ENCODE measurements at regions not wholly inside any gene's neighbourhood (a gene's known extent, or its start where the extent isn't known, plus 50 kb on each side); places are given as distances from the start of the nearest gene placed in this dataset.
A peak's percentile ranks its signal among the peaks of the same experiment; 100 is the strongest.
"Not testable (repeated sequence)": the region's sequence is repeated elsewhere in the genome, so short reads cannot be mapped to it uniquely, and the experiment has no call there.

DNA sequence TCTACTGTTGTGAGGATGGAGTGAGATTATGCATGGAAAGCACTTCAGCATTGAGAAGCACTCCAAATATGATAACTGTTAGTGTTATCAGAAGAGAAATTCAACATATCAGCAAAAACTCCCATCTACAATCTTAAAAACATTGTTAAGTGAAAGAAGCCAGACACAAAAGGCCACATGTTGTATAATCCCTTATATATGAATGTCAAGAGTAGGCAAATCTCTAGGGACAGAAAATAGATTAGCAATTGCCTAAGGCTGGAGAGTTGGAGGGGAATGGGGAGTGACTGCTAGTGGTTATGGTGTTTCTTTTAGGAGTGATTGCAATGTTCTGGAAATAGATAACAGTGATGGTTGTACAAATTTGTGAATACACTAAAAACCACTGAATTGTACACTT, 122.5 kb upstream of the LNX1 start:
- no peak for DNase-seq

DNA sequence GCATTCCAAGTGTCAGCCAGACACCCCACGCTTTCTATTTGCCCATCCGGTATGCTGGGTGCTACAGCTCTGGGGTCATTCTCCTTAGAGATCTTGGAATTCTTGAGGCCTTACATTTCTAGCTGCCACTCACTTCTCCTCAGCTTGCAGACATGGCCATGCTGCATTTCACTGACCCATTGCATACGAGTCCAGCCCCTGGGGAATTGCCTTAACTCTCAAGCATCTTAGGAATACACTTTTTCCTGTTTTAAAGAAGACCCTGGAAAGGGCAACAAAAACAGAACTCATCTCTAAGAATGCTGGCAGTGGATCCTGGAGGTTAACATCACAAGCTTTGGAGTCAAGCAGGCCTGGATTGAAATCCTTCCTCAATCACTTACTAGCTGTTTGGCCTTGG, 122.0 kb upstream of the LNX1 start:
- no peak for DNase-seq

DNA sequence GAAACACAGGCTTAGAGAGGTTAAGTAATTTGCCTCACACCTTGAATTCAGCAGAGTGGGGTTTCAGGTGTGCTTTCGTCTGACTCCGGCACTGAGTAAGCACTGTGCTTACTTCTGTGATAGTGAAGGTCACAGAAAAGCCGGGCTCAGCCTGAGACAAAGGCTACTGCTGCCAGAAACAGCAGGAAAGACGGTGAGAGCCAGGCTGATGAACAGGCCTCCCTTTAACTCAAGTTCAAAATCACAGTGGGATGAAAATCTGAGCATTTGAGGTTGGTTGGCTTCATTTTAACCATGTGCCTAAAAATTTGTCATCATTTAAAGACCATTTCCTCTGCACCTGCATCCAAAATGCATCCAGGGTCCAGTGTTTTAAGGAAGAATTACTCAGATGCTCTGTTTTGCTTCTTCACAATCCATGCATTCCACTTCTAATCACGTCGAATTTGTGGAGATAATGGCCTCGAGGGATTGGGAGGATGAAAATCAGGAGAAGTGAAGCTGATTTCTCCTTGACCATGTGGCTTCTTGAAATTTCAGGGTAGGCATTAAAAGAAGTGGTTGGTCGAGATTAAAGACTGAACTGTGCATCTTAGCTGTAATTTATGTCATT, 121.2 kb upstream of the LNX1 start:
- no peak for DNase-seq

DNA sequence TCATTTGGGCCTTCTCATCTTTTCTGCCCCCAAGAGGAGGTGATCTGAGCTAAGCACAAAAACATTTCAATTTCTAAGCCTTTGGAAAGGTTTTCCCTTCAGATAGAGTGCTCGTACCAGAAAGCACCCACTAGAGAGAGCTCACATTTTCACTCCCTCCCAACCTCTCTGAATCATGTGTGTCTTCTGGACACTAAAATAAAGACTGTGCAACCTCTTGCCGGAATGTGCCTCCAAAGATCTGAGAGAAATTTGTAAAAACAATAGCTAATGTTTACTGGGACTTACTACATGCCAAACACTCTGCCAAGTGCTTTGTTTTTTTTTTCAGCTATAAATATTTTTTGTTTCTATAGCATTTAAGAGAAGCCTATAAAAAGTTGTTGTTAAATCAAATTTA, 120.6 kb upstream of the LNX1 start:
- DNase-seq, result no peak

DNA sequence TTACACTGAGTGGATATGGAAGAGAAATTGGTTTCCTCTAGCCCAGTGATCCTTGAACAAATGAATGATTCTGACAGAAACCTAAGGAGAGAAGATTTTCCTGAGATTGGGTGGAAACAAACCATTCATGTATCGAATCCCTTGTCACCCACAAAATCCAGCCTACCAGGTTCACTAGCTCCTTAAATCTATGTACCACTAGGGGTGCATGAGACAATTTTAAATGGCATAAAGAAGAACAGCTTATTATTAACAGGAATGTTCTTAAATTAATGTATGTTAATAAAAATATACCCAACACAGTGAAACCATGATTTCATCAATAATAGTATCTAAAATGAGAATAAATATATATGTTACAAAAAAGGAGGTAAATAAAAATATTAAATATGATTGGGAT, 118.4 kb upstream of the LNX1 start:
- no peak for DNase-seq

DNA sequence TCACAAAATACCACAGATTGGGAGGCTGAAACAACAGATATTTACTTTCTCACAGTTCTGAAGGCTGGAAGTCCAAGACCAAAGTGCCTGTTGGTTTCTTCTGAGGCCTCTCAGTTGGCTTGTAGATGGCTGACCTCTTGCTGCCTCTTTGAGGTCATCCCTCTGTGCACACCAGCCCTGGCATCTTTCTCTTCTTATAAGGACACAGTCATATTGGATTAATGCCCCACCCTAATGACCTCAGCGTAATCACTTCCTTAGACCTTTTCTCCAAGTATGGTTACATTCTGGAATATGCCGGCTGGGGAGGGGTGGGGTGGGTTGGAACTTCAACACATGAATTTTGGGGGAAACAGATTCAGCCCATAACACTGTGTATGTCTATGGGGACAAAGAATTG, 116.2 kb upstream of the LNX1 start:
- DNase-seq, result no peak

DNA sequence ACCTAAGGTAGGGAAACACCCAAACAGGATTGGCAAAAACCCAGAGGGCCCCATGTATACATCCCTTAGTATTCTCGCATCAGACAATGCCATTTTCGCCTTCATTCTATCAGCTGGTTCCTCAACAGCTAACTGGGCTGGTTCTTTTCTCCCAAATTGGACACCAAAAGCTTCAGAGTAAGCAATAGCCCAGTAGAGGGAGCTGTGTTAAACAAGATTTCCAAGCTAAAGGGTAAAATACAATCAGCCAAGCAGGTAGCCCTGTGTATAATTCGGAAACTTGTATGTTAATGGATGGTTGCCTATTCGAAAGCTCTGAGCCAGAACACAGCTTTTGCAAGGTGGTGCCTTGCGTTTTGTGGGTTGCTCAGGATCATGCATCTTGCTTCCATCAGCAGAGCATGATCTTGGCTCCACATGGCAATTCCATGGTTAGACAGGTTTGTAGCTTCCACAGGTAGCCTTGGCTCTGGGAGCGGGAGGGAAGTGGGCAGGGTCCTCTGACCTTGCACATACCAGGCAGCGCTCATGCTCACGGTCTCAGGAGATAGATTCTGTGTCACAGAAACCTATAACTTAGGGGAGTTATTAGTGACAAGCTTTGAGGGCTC, 115.2 kb upstream of the LNX1 start:
- DNase-seq, result peak; percentile 31 to 48

DNA sequence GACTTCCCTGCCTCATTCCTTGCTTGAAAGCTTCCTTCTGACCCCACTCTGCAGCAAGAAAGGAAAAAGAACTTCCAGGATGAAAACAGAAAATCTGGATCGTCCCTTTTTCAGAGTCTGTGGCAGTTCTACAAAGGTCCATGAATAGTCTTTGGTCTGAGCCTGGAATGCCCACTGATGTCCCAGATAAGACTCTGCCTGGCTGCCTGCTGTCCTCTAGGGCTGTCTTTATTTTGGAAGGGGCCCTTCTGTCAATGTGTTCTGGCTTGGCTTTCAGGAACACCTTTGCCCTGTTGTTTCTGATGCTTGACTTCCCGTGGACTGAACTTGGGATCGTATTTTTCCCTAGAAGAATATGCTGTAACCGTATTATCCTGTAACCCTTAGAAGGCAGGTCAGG, 114.7 kb upstream of the LNX1 start:
- no peak for DNase-seq

DNA sequence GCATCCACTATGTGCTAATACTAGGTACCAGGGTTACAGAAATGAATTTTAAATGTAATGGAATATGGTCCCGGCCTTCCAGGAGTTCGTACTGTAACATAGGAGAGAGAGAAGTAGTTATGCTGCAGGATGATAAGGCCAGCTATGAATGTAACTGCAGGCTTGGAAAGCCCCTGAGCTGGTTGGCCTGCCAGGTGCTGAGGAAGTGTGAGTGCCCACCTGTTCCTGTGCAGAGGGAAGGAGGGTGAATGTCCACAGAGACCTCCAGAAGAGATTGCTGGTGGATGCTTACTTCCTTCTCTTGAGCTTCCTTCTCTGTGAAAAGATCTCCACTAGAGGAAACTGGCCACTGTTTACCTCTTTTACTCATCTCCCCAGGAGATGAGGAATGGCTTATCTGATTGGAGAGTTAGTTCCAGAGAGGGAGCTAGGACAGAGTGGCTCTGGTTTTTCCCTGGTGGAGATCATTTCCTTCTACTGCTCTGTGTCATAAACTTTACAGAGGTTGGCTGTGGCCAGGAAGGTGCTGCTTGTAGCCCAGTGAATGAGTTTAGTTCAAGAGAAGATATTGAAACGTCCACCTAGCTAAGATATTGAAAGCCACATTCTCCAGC, 114.0 kb upstream of the LNX1 start:
- DNase-seq, result no peak

DNA sequence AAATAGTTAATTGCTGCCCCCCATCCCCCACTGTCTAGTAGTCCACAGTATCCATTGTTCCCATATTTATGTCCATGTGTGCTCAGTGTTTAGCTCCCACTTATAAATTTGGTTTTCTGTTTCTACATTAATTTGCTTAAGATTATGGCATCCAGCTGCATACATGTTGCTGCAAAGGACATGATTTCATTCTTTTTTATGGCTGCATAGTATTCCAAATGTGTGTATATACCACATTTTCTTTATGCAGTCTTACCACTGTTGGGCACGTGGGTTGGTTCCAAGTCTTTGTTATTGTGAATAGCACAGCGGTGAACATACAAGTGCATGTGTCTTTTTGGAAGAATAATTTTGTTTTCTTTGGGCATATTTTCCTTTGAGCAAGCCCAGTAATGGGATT, 113.0 kb upstream of the LNX1 start:
- DNase-seq, result no peak

DNA sequence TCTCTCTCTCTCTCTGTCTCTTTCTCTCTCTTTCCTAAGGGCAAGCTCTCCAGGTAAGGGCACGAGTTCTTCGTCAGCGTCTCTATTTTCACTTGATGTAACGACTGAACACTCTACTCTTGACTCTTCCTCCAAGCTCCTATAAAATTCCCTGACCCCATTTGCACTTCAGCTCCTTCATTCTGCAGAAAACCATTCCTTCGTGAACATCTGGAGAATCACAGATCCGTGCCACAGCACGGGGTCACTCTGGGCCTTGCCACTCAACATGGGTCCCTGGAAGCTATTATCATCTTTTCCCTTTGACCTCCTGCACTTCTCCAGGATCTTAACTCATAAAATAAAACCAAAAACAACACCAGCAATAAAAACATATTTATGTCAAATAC, 112.0 kb upstream of the LNX1 start:
- no peak for DNase-seq

DNA sequence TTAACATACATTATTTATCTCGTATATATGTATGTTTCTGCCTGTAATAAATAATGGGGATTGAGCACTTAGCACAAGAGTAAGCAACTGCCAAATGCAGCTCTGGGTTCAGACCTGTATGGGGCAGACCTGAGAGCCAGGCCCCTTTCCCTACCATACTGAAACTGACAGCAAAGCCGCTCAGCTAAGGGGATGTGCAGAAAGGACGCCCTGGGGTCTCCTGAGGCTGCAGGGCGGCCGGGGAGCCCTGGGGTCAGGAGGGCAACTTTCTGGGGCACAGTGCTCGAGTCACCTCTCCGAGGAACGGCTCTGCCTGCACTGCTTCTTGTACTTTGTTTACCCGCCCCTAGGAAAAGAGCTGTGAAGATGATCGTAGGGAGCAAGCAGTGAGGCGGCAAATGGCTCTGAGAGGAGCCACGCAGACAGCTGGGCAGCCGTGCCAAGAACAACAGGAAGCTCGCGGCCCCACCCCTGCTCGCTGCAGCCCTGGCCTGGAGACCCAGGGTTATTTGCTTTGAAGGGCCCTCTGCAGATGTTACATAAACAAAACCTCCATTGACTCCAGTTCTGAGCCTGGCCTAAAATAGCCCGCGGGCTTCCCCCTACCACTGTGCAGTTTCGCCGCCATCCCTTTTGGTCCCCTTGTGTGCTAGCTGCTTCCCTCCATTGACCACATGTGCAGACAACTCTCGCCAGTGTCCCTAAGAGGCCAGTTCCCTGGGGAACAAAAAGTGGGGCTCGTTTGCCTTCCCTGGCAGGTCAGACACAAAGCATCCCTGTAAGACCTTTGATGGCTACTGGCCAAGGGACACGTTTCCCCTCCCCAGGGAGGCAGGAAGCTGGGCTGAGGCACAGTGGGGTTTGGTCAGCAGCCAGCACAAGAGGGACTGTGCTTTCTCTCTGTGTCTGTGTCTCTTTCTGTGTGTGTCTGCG, 111.3 kb upstream of the LNX1 start:
- DNase-seq, result peak in 1 of 2 donors; percentile 26

DNA sequence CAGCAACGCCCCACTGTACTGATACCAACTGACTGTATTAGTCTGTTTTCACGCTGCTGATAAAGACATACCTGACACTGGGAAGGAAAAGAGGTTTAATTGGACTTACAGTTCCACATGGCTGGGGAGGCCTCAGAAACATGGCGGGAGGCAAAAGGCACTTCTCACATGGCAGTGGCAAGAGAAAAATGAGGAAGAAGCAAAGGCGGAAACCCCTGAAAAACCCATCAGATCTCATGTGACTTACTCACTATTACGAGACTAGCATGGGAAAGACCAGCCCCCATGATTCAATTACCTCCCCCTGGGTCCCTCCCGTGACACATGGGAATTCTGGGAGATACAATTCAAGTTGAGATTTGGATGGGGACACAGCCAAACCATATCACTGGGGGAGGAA, 110.0 kb upstream of the LNX1 start:
- not testable (repeated sequence) for DNase-seq

DNA sequence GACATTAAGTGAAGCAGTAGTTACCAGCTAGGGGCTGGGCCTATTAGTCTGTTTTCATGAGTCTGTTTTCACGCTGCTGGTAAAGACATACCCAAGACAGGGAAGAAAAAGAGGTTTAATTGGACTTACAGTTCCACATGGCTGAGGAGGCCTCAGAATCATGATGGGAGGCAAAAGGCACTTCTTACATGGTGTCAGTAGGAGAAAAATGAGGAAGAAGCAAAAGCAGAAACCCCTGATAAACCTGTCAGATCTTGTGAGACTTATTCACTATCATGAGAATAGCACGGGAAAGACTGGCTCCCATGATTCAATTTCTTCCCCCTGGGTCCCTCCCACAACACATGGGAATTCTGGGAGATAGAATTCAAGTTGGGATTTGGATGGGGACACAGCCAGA, 108.0 kb upstream of the LNX1 start:
- DNase-seq, result peak; percentile 42 to 48

DNA sequence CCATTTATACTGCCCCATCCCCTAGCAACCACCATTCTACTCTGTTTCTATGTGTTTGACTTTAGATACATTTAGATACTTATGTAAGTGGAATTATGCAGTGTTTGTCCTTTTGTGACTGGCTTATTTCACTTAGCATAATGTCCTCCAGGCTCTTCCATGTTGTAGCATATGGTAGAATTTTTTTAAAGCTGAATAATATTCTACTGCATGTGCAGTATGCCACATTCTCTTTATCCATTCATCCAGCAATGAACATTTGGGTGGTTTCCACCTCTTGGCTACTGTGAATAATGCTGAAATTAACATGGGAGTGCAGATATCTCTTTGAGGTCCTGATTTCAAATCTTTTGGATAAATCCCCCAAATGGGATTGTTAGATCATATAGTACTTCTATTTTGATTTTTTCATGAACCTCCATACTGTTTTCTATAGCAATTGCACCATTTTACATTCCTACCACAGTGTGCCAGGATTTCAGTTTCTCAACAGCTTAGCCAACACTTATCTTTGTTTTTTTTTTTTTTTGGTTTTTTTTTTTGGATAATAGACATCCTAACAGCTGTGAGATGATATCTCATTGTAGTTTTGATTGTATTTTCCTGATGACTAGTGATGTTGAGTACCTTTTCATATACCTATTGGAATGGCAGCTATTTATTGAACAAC, 105.9 kb upstream of the LNX1 start:
- no peak for DNase-seq

DNA sequence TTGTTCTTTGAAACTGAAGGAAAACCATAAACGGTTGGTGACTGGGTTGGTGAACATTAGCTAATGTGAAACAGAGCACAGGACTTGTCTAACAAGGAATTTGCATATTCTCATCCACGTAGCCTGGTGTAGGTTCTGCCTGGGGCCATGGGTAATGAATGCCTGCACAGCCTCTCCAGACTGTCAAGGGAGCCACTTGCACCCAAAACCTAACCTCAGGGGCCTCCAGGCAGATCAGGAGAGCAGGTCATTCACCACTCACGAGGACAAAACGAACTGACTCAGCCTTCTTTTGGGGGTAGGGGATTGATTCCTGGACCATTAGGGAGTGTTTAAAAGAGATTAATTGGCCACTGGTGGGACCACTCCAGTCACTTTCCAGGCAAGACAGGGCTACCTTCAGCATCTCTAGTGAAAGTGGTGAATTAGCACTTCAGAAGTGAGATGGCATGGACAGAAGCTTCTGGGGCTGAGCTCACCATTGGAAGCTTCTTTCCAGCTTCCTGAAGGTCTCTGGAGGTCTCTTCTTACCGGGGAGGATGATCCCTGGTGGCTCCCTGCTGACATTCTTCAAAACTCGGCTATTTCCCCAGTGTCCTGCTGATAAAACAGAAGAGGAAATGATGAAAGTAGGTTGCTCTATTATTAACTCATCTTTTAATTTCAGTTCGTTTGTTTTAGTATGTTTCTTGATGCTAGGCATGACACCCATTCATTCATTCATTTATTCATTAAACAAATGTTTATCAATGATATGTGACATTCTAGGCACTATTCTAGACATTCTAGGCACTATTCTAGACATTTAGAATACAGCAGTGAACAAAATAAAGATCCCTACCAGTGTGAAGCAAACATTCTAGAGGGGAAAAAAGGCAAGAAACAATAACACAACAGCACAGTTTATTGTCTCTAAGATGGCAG, 104.5 kb upstream of the LNX1 start:
- DNase-seq, result peak in 1 of 2 donors; percentile 30

DNA sequence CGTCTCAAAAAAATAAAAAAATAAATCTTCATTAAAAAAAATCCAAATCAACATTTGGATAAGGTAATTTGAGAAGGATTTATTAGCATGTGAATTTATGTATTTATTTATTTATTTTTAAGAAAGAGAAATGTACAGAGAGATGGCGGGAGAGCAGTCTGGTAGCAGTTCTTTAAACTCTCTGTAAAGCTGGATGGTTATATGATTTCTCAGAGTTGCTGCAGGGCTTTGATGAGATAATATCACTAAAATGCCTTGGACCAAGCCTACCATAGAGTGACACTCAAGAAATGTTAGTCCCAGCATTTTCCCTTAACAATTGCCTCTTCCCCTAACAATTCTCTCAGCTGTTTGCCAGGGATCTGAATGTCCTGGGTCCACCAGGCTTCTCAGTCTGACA, 103.4 kb upstream of the LNX1 start:
- no peak for DNase-seq

DNA sequence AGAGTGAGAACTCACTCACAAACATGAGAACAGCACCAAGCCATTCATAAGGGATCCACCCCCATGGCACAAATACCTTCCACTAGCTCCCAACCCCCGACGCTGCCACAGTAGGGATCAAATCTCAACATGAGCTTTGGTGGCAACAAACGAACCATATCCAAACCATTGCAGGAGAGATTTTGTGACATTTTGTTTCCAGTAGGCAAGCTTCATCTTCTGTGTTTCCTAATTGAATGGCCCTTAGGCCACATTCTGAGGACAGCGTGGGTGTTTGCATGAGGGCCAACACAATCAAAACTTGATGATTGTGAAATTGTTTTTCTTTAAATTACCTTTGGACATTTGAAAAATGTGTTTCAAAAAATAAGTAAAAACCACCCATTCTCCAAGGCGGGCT, 102.6 kb upstream of the LNX1 start:
- DNase-seq, result no peak

DNA sequence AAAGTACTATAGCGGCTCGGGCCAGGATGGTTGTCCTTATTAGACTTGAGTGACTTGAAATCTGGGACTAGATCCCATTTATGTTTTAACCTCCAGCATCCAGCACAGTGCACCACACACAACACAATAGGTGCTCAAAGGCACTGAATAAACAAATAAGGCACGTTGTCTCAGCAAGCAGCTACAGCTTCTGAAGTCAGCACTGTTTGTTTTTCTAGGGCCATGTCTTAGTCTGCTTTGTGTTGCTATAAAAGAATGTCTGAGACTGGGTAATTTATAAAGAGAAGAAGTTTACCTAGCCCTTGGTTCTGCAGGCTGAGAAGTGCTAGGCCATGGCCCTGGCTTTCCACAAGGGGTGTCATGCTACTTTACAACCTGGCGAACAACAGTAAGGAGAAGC, 102.1 kb upstream of the LNX1 start:
- no peak for DNase-seq

DNA sequence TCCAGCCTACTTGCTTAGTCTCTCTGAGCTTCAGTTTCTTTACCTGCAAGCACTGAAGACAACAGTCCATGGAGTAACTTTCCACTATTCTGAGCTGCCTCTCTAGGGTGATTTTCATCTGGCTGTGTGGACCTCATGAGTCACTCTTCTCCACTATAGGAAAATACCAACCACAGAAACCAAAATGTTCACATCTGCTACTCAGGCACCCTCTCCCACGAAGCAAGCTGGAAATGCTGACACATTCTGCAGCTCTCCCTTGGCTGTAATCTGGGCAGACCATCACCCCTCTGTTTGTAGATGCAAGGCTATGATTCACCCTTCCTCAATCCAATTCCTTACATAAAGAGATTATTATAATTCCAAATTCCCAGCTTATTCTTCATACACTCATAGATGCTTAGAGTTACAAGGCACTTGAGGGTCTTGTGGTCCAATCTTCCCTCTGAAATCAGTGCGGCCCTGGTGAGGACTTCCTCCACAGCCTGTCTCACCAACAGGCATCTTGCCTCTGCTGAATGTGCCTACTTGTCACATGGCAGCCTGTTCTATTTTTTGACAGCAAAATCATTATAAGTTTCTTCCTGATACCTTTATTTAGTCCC, 97.0 kb upstream of the LNX1 start:
- DNase-seq, result peak; percentile 14 to 46

DNA sequence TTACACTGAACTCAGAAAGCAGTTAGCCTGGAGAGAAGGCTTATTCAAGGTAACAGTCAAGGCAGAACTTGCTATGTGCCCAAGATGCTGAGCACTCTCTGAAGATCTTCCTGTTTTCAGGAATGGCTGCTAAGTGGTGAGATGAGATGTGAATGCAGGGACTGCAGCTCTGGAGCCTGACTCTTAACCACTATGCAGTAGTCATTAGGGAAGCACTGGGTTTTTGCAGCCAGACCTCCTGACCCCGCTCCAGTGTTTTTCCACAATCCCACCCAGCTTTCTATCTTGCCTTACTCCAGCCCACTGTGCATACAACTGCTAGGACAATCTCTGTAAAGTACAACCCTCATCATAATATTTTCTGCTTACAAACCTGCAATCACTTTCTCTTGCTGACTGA, 95.2 kb upstream of the LNX1 start:
- DNase-seq, result no peak
